Esophagus squamous epithelium (tissue), 4 donors: ENCODE measurements at regions not wholly inside any gene's neighbourhood (a gene's known extent, or its start where the extent isn't known, plus 50 kb on each side); places are given as distances from the start of the nearest gene placed in this dataset.

Experiments
- CTCF ChIP-seq, 6 experiments: fragments of 450-650 bp in 4 of 6; fragments of 200-600 bp in 2 of 6; sonication (generic) in 2 of 6; IDR thresholded peaks; one replicate each; pipeline ENCODE4 v1.5.1; 2016 to 2019; ENCODE audit warnings: antibody characterized with exemption in 6 of 6, mild to moderate bottlenecking in 4 of 6, moderate library complexity in 4 of 6
- POLR2A ChIP-seq, 4 donors: fragments of 450-650 bp; IDR thresholded peaks; one replicate each; pipeline ENCODE4 v1.6.1; 2017; ENCODE audit warnings: antibody characterized with exemption in 4 of 4, mild to moderate bottlenecking in 4 of 4, moderate library complexity in 3 of 4

GRCh38 chr5:12460493-12461261, 556.4 kb upstream of the CTNND2 start:
- TF ChIP-seq POLR2A (IDR thresholded peaks at IDR 0.05) (no peak), CTCF (IDR thresholded peaks at IDR 0.05) (no peak)
